GM12878 (cell line): ENCODE measurements at regions not wholly inside any gene's neighbourhood (a gene's known extent, or its start where the extent isn't known, plus 50 kb on each side); places are given as distances from the start of the nearest gene placed in this dataset.

Experiments used
- ATAC-seq: fragments of 200-7000 bp; cut with Tn5 transposase; 3 replicates; pipeline ENCODE4 v1.9.1; 2020; ENCODE audit warnings: mild to moderate bottlenecking, moderate library complexity
- BruUV-seq: library from RNA; stranded (reverse); fragments of 400-500 nt; replicated peaks from 2 replicates; lab custom pipeline; 2021; lab: Mats Ljungman, UMichigan
- CTCF ChIA-PET: fragments of 300-600 bp; sonication (Branson Sonifier 250); formaldehyde crosslinking; extraction: SDS; loops from one replicate; lab custom pipeline; 2021; ENCODE audit warnings: inconsistent platforms; lab: Yijun Ruan, JAX
- POLR2A ChIA-PET: fragments of 350-600 bp; formaldehyde crosslinking; extraction: SDS; loops from one replicate; lab custom pipeline; 2021; ENCODE audit warnings: inconsistent platforms; lab: Charles Lee
- RAD21 ChIA-PET: fragments of 300-600 bp; sonication (Branson Sonifier 250); formaldehyde crosslinking; loops from one replicate; lab custom pipeline; 2023; ENCODE audit warnings: antibody characterized with exemption; ENCODE audit not compliant: unreplicated experiment; lab: Charles Lee
- SMC1A ChIA-PET: fragments of 300-600 bp; sonication (Branson Sonifier 250); formaldehyde crosslinking; loops from one replicate; lab custom pipeline; 2023; ENCODE audit not compliant: unreplicated experiment, uncharacterized antibody; lab: Charles Lee
- DNase-seq: peaks from one replicate; pipeline ENCODE4 v3.0.0-alpha.2; 2011; ENCODE audit warnings: low read depth, low spot score
- FAIRE-seq: peaks from 3 replicates; lab custom pipeline; 2011; peaks lifted over from hg19 to GRCh38; lab: Jason Lieb, UNC
- H2AFZ ChIP-seq: 2 replicates; pipeline ENCODE4 v1.6.0; 2011; ENCODE audit warnings: low read depth, low read length, control low read depth; ENCODE audit not compliant: control insufficient read depth
- H3K27ac ChIP-seq: 2 replicates; pipeline ENCODE4 v1.5.1; 2011; ENCODE audit warnings: control low read depth; ENCODE audit not compliant: control insufficient read depth, insufficient read depth
- H3K27me3 ChIP-seq, 2 experiments: replicated peaks in 1 of 2; 2 replicates each; pipeline versions ENCODE4 v1.6.0 to v1.6.1; 2011; ENCODE audit warnings: low read length in 1 of 2; ENCODE audit not compliant: control insufficient read depth in 2 of 2, insufficient read depth in 2 of 2
- H3K36me3 ChIP-seq, 2 experiments: 2 replicates each; pipeline ENCODE4 v1.5.1; 2011; ENCODE audit warnings: low read length in 1 of 2; ENCODE audit not compliant: control insufficient read depth in 2 of 2, insufficient read depth in 2 of 2
- H3K4me1 ChIP-seq: 2 replicates; pipeline ENCODE4 v1.6.1; 2011; ENCODE audit warnings: mild to moderate bottlenecking, low read length, moderate library complexity, mixed read lengths; ENCODE audit not compliant: control insufficient read depth, insufficient read depth
- H3K4me2 ChIP-seq: 2 replicates; pipeline ENCODE4 v1.6.0; 2011; ENCODE audit warnings: control low read depth; ENCODE audit not compliant: control insufficient read depth, insufficient read depth
- H3K4me3 ChIP-seq: fragments of 200-600 bp; sonication (generic); 2 replicates; pipeline ENCODE4 v1.5.1; 2016
- H3K79me2 ChIP-seq: 2 replicates; pipeline ENCODE4 v1.6.0; 2011; ENCODE audit warnings: low read length; ENCODE audit not compliant: control insufficient read depth, insufficient read depth
- H3K9ac ChIP-seq: 2 replicates; pipeline ENCODE4 v1.8.0; 2011; ENCODE audit warnings: low read length, control low read depth, mixed read lengths; ENCODE audit not compliant: control insufficient read depth, insufficient read depth
- H3K9me3 ChIP-seq: replicated peaks from 3 replicates; pipeline ENCODE4 v1.5.1; 2011; ENCODE audit warnings: mild to moderate bottlenecking, low read length; ENCODE audit not compliant: control insufficient read depth, insufficient read depth
- H4K20me1 ChIP-seq: 2 replicates; pipeline ENCODE4 v1.6.0; 2011; ENCODE audit not compliant: control insufficient read depth, insufficient read depth
- EED ChIP-seq: sonication (generic); IDR thresholded peaks from 2 replicates; pipeline ENCODE4 v1.6.1; 2016; ENCODE audit warnings: antibody characterized with exemption, low read depth
- EP300 ChIP-seq, 2 experiments: fragments of 150-350 bp in 1 of 2; IDR thresholded peaks; 2 replicates each; pipeline ENCODE4 v1.6.1; 2011 to 2012; ENCODE audit warnings: low read depth in 2 of 2, low read length in 2 of 2, borderline replicate concordance in 1 of 2, improper control_type of control experiment in 1 of 2, inconsistent platforms in 1 of 2; ENCODE audit not compliant: control insufficient read depth in 1 of 2
- FOXK2 ChIP-seq: fragments of 450-650 bp; IDR thresholded peaks from 2 replicates; pipeline ENCODE4 v1.6.1; 2017; ENCODE audit warnings: mild to moderate bottlenecking, moderate library complexity
- IRF3 ChIP-seq: fragments of 450-650 bp; IDR thresholded peaks from 2 replicates; pipeline ENCODE4 v1.6.1; 2014; ENCODE audit warnings: mild to moderate bottlenecking
- RELA ChIP-seq: fragments of 450-650 bp; IDR thresholded peaks from 2 replicates; pipeline ENCODE4 v1.8.0; 2014; ENCODE audit warnings: borderline replicate concordance; ENCODE audit not compliant: partially characterized antibody
- STAT1 ChIP-seq: fragments of 450-650 bp; conservative IDR thresholded peaks from 2 replicates; pipeline ENCODE4 v1.6.1; 2014; ENCODE audit warnings: antibody characterized with exemption, mild to moderate bottlenecking
- WGBS: methylation state at CpG from one replicate; pipeline ENCODE4 v1.1.6; 2016; ENCODE audit warnings: low lambda C conversion rate; ENCODE audit not compliant: insufficient replicate concordance, insufficient coverage; ENCODE audit errors: missing lambda C conversion rate; 5-methylcytosine and 5-hydroxymethylcytosine counted together
- in situ Hi-C: fragments of 300-500 bp; cut with MboI; formaldehyde crosslinking; loops from 9 replicates; pipeline ENCODE4 v1.14.3; 2018; ENCODE audit warnings: mixed read lengths
- intact Hi-C: fragments of 100-400 bp; cut with micrococcal nuclease; formaldehyde crosslinking; loops from one replicate; pipeline ENCODE4 v1.14.2; 2022; ENCODE audit not compliant: unreplicated experiment

- Histone ChIP-seq H3K9me3 (no peaks in the 10 kb centered on the region; the same call in 2 of the 3 replicates), H3K27me3 (no peaks in the 10 kb centered on the region), H4K20me1 (no peaks in the 10 kb centered on the region), H3K4me2 (no peak overlapping the region), H3K4me1 (no peaks in the 10 kb centered on the region), H3K79me2 (no peaks in the 10 kb centered on the region), H3K4me3 (no peak overlapping the region), H2AFZ (no peak overlapping the region), H3K9ac (no peak overlapping the region), H3K27ac (no peak overlapping the region), H3K36me3 (no peaks in the 10 kb centered on the region)
- 26% methylated on average over 8 of the region's 10 CpGs for WGBS
- ChIA-PET SMC1A (no interaction called here), POLR2A (no interaction called here), RAD21 (no interaction called here), CTCF (no interaction called here)
- BruUV-seq = no TSS peak
- intact Hi-C loops (no loop called here), in situ Hi-C loops (no loop called here)
- FAIRE-seq = no peak
- ATAC-seq = no peak
- DNase-seq = no peak
- no peak for TF ChIP-seq EP300 (IDR thresholded peaks at IDR 0.05; ENCODE audit: borderline replicate concordance in 1 of 2, control insufficient read depth in 1 of 2, low read depth in 2 of 2, low read length in 2 of 2)
Observed at GRCh38 chr18:71673954-71674353, 870.2 kb downstream of the CBLN2 start.

DNA sequence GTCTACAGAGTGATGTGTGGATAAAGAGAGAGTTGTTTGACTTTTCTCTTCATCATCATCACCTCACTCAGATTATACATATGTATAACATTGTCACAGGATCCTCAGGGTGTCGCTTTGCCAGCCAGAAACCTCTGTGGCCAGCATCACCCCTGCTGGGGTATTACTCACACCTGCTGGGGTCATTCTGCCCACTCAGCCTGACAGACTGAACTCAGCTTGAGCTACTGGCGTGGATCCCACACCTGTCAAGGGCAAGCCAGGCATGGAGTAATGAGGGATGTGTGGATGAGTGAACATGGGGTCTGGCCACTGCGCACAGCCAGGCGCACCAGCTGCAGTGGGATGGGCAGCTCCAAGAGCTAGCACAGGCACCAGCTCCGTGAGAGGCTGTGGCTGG, 870.6 kb downstream of the CBLN2 start:
- Histone ChIP-seq H3K27ac (no peak overlapping the region), H4K20me1 (no peaks in the 10 kb centered on the region), H3K4me1 (no peaks in the 10 kb centered on the region), H3K36me3 (no peaks in the 10 kb centered on the region), H3K9ac (no peak overlapping the region), H3K79me2 (no peaks in the 10 kb centered on the region), H3K4me2 (no peak overlapping the region), H3K9me3 (no peaks in the 10 kb centered on the region; the same call in 2 of the 3 replicates), H3K4me3 (no peak overlapping the region), H3K27me3 (no peaks in the 10 kb centered on the region)
- no TSS peak for BruUV-seq
- in situ Hi-C loops (no loop called here), intact Hi-C loops (no loop called here)
- ChIA-PET RAD21 (no interaction called here), CTCF (no interaction called here), POLR2A (no interaction called here)
- DNase-seq (no peak), FAIRE-seq (no peak)
- 35% methylated on average over 5 of the region's 5 CpGs for WGBS
- no peak for TF ChIP-seq RELA
- TF ChIP-seq IRF3 = no peak
- TF ChIP-seq STAT1 = no peak
- no peak for TF ChIP-seq FOXK2
- no peak for TF ChIP-seq EED
- TF ChIP-seq, all 136 proteins: peak for 0
- SMC1A ChIA-PET = no interaction called here
- H2AFZ ChIP-seq = no peak overlapping the region
- no peak for ATAC-seq
